ENCODE measurements at regions not wholly inside any gene's neighbourhood (a gene's known extent, or its start where the extent isn't known, plus 50 kb on each side); places are given as distances from the start of the nearest gene placed in this dataset.

DNA sequence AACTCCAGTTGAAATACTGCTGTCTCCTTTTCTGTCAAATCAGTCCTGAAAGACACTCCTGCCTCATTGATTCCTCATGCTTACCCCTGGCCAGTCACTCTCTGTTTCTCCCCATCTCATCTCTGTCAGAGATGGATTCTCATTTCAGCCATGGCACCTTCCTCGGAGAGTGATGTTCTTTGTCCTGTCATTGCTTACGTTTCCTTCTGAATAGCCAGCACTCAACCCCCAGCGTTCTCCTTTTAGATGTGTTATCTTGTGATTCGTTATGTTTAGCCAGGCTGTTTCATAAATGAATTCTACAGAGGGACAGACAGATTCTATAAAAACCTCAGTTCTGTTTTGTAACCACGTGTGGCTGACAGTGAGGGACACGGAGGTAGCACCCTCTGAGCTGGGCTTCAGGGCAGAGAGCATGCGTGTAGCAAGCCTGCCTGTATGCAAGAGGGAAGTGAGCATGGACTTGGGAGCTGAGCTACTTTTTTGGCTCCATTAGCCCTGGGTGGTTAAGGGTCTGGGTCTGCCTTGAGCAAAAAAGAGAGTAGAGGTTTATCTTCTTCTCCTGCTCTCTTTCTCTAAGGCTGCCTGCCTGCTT is 354.6 kb downstream of the DDX10 start:
- Histone ChIP-seq H3K56ac (replicated peaks; ENCODE audit: insufficient read length, low read depth, low read length) (no peak overlapping the region), H4K20me1 (replicated peaks in 1 of 2; ENCODE audit: control insufficient read depth in 1 of 2, insufficient read depth in 2 of 2, low read length in 2 of 2) (no peaks in the 10 kb centered on the region), H3K79me1 (ENCODE audit: low read depth, low read length) (no peaks in the 10 kb centered on the region), H2AK5ac (ENCODE audit: low read depth, low read length) (no peak overlapping the region), H4K5ac (ENCODE audit: insufficient read length, low read depth, low read length) (no peak overlapping the region), H2BK5ac (ENCODE audit: low read depth, low read length) (no peak overlapping the region), H2BK12ac (ENCODE audit: low read depth, low read length) (no peak overlapping the region), H2BK120ac (replicated peaks; ENCODE audit: low read depth, low read length) (no peak overlapping the region), H2BK20ac (ENCODE audit: low read length) (no peak overlapping the region), H4K8ac (ENCODE audit: extremely low read depth, insufficient read depth, low read length) (no peak overlapping the region), H3K14ac (ENCODE audit: insufficient read length) (no peak overlapping the region), H2BK15ac (ENCODE audit: low read length) (no peak overlapping the region), H3K79me2 (ENCODE audit: control insufficient read depth in 1 of 2, insufficient read depth in 2 of 2, low read length in 2 of 2) (no peaks in the 10 kb centered on the region), H3K36me3 (ENCODE audit: control insufficient read depth in 2 of 4, insufficient read depth in 4 of 4, low read length in 3 of 4) (no peaks in the 10 kb centered on the region), H3K9me3 (ENCODE audit: insufficient read depth in 2 of 2, low read depth in 1 of 2, low read length in 1 of 2) (no peaks in the 10 kb centered on the region), H3K27ac (ENCODE audit: low read depth, low read length) (no peak overlapping the region), H3K23ac (ENCODE audit: insufficient read length) (no peak overlapping the region), H4K91ac (replicated peaks; ENCODE audit: insufficient read length, low read length) (no peak overlapping the region), H3K4me2 (ENCODE audit: insufficient read depth in 1 of 2, low read depth in 2 of 2, low read length in 2 of 2) (no peak overlapping the region), H3K27me3 (replicated peaks in 1 of 4; ENCODE audit: control insufficient read depth in 3 of 4, extremely low read depth in 1 of 4, insufficient read depth in 3 of 4, low read length in 3 of 4) (no peaks in the 10 kb centered on the region), H3K23me2 (ENCODE audit: low read depth, low read length) (no peaks in the 10 kb centered on the region), H3K4me3 (ENCODE audit: extremely low read depth in 1 of 4, insufficient read depth in 2 of 4, low read depth in 3 of 4, low read length in 4 of 4) (no peak overlapping the region), H3K4ac (replicated peaks; ENCODE audit: insufficient read length, low read depth, low read length) (no peak overlapping the region), H2AFZ (ENCODE audit: low read length) (0 out of 2 replicates have a peak overlapping the region, but pooled peaks have one; percentile 32), H3K18ac (ENCODE audit: extremely low read depth, low read length) (no peak overlapping the region), H3K9ac (replicated peaks in 1 of 4; ENCODE audit: extremely low read depth in 1 of 4, low read depth in 3 of 4, low read length in 3 of 4) (no peak overlapping the region), H3K4me1 (replicated peaks in 1 of 4; ENCODE audit: control insufficient read depth in 3 of 4, insufficient read depth in 4 of 4, low read length in 3 of 4) (no peaks in the 10 kb centered on the region)
- CTCF ChIA-PET (ENCODE audit: partially characterized antibody): no interaction called here
- 95% methylated on average over 7 of the region's 7 CpGs; no CpG with 5 or more reads in 1 of the 2 experiments for WGBS, 2 experiments (ENCODE audit: extremely low coverage in 1 of 2, insufficient coverage in 1 of 2, insufficient read length in 1 of 2, insufficient replicate concordance in 2 of 2, low coverage in 1 of 2, low lambda C conversion rate in 2 of 2, missing lambda C conversion rate in 1 of 2)
- DNase-seq (ENCODE audit: low read depth in 1 of 2, low spot score in 2 of 2) (no peak), FAIRE-seq (no peak)
- POLR2A ChIA-PET (ENCODE audit: partially characterized antibody): no interaction called here
- TF ChIP-seq MAFK (IDR thresholded peaks at IDR 0.05; ENCODE audit: low read depth, low read length) (no peak), CTBP2 (IDR thresholded peaks at IDR 0.05; ENCODE audit: borderline replicate concordance, insufficient read depth, insufficient read length, low read length) (no peak), GABPA (IDR thresholded peaks at IDR 0.05; ENCODE audit: borderline replicate concordance, insufficient read depth, low read length) (no peak), BCL11A (IDR thresholded peaks at IDR 0.05; ENCODE audit: low read depth in 2 of 2, low read length in 2 of 2) (no peak)
